H1 (cell line): ENCODE measurements at regions not wholly inside any gene's neighbourhood (a gene's known extent, or its start where the extent isn't known, plus 50 kb on each side); places are given as distances from the start of the nearest gene placed in this dataset.
"Not testable (repeated sequence)": the region's sequence is repeated elsewhere in the genome, so short reads cannot be mapped to it uniquely, and the experiment has no call there.

Experiments used
- CTCF ChIA-PET: fragments of 300-600 bp; sonication (Branson Sonifier 250); formaldehyde crosslinking; loops from one replicate; lab custom pipeline; 2021; ENCODE audit not compliant: partially characterized antibody; lab: Charles Lee
- POLR2A ChIA-PET: fragments of 300-600 bp; sonication (Branson Sonifier 250); formaldehyde crosslinking; loops from one replicate; lab custom pipeline; 2021; ENCODE audit warnings: inconsistent platforms; ENCODE audit not compliant: partially characterized antibody; lab: Charles Lee
- DNase-seq, 2 experiments: peaks; one replicate each; pipeline versions ENCODE4 v3.0.0 to v3.0.0-alpha.2; 2010 to 2022; ENCODE audit warnings: low spot score in 2 of 2, low read depth in 1 of 2, mixed read lengths in 1 of 2
- FAIRE-seq: peaks from 2 replicates; lab custom pipeline; 2011; peaks lifted over from hg19 to GRCh38; lab: Jason Lieb, UNC
- H2AFZ ChIP-seq: 2 replicates; pipeline ENCODE4 v1.8.1; 2012; ENCODE audit warnings: low read length, inconsistent platforms
- H2AK5ac ChIP-seq: 2 replicates; pipeline ENCODE4 v1.6.1; 2013; ENCODE audit warnings: low read depth, low read length
- H2BK120ac ChIP-seq: replicated peaks from 2 replicates; pipeline ENCODE3; 2013; ENCODE audit warnings: low read depth, low read length, inconsistent platforms
- H2BK12ac ChIP-seq: 2 replicates; pipeline ENCODE4 v1.6.1; 2013; ENCODE audit warnings: low read depth, low read length
- H2BK15ac ChIP-seq: 2 replicates; pipeline ENCODE4 v1.6.1; 2013; ENCODE audit warnings: low read length
- H2BK20ac ChIP-seq: 2 replicates; pipeline ENCODE4 v1.6.1; 2013; ENCODE audit warnings: low read length
- H2BK5ac ChIP-seq: 2 replicates; pipeline ENCODE4 v1.6.1; 2013; ENCODE audit warnings: low read depth, low read length
- H3K14ac ChIP-seq: 2 replicates; pipeline ENCODE4 v1.6.1; 2013; ENCODE audit warnings: inconsistent platforms; ENCODE audit not compliant: insufficient read length
- H3K18ac ChIP-seq: 2 replicates; pipeline ENCODE4 v1.6.1; 2013; ENCODE audit warnings: low read length; ENCODE audit errors: extremely low read depth
- H3K23ac ChIP-seq: 2 replicates; pipeline ENCODE4 v1.6.1; 2013; ENCODE audit warnings: inconsistent platforms; ENCODE audit not compliant: insufficient read length
- H3K23me2 ChIP-seq: 2 replicates; pipeline ENCODE4 v1.6.1; 2013; ENCODE audit warnings: low read depth, low read length
- H3K27ac ChIP-seq: 2 replicates; pipeline ENCODE4 v1.6.1; 2011; ENCODE audit warnings: low read depth, low read length, inconsistent platforms
- H3K27me3 ChIP-seq, 4 experiments: replicated peaks in 1 of 4; 1 replicate in 1 of 4; 2 replicates in 3 of 4; pipeline versions ENCODE4 v1.6.1 to v1.8.1; 2011 to 2013; ENCODE audit warnings: low read length in 3 of 4, mild to moderate bottlenecking in 3 of 4, inconsistent platforms in 2 of 4, mixed read lengths in 2 of 4, moderate library complexity in 1 of 4; ENCODE audit not compliant: control insufficient read depth in 3 of 4, insufficient read depth in 3 of 4; ENCODE audit errors: extremely low read depth in 1 of 4
- H3K36me3 ChIP-seq, 4 experiments: 2 replicates each; pipeline versions ENCODE4 v1.6.1 to v1.8.1; 2011 to 2013; ENCODE audit warnings: mild to moderate bottlenecking in 4 of 4, low read length in 3 of 4, moderate library complexity in 2 of 4, control low read depth in 1 of 4, inconsistent platforms in 1 of 4; ENCODE audit not compliant: insufficient read depth in 4 of 4, control insufficient read depth in 2 of 4
- H3K4ac ChIP-seq: replicated peaks from 2 replicates; pipeline ENCODE3; 2013; ENCODE audit warnings: low read length, low read depth, mixed read lengths, inconsistent platforms; ENCODE audit not compliant: insufficient read length
- H3K4me1 ChIP-seq, 4 experiments: replicated peaks in 1 of 4; 1 replicate in 1 of 4; 2 replicates in 3 of 4; pipeline versions ENCODE4 v1.6.1 to v1.8.1; 2011 to 2013; ENCODE audit warnings: low read length in 3 of 4, inconsistent platforms in 2 of 4, mixed read lengths in 1 of 4; ENCODE audit not compliant: insufficient read depth in 4 of 4, control insufficient read depth in 3 of 4
- H3K4me2 ChIP-seq, 2 experiments: 2 replicates each; pipeline versions ENCODE4 v1.6.1 to v1.8.1; 2011 to 2013; ENCODE audit warnings: low read depth in 2 of 2, low read length in 2 of 2, control low read depth in 1 of 2, inconsistent platforms in 1 of 2, mild to moderate bottlenecking in 1 of 2; ENCODE audit not compliant: insufficient read depth in 1 of 2
- H3K4me3 ChIP-seq, 4 experiments: fragments of 200-600, 300-600 bp in 1 of 4; sonication (generic), shearing (Covaris generic), sonication (Bioruptor Twin) in 1 of 4; 2 replicates each; pipeline versions ENCODE4 v1.5.1 to v1.8.1; 2011 to 2016; ENCODE audit warnings: low read length in 4 of 4, low read depth in 3 of 4, control low read depth in 2 of 4, inconsistent platforms in 2 of 4, mild to moderate bottlenecking in 2 of 4, mixed read lengths in 1 of 4, moderate library complexity in 1 of 4; ENCODE audit not compliant: insufficient read depth in 2 of 4; ENCODE audit errors: extremely low read depth in 1 of 4
- H3K56ac ChIP-seq: replicated peaks from 2 replicates; pipeline ENCODE3; 2013; ENCODE audit warnings: low read depth, mild to moderate bottlenecking, mixed read lengths, low read length, inconsistent platforms; ENCODE audit not compliant: insufficient read length
- H3K79me1 ChIP-seq: 2 replicates; pipeline ENCODE4 v1.6.1; 2013; ENCODE audit warnings: low read depth, low read length, control low read depth
- H3K79me2 ChIP-seq, 2 experiments: 2 replicates each; pipeline versions ENCODE4 v1.6.1 to v1.8.1; 2012 to 2013; ENCODE audit warnings: low read length in 2 of 2, mild to moderate bottlenecking in 2 of 2, inconsistent platforms in 1 of 2; ENCODE audit not compliant: insufficient read depth in 2 of 2, control insufficient read depth in 1 of 2
- H3K9ac ChIP-seq, 4 experiments: replicated peaks in 1 of 4; 1 replicate in 1 of 4; 2 replicates in 3 of 4; pipeline versions ENCODE4 v1.6.1 to v1.8.1; 2011 to 2013; ENCODE audit warnings: low read depth in 3 of 4, low read length in 3 of 4, control low read depth in 2 of 4, mild to moderate bottlenecking in 2 of 4, moderate library complexity in 2 of 4, inconsistent platforms in 1 of 4; ENCODE audit errors: extremely low read depth in 1 of 4
- H3K9me3 ChIP-seq, 2 experiments: 2 replicates each; pipeline versions ENCODE4 v1.6.1 to v1.8.1; 2012 to 2013; ENCODE audit warnings: mild to moderate bottlenecking in 2 of 2, moderate library complexity in 2 of 2, control low read depth in 1 of 2, inconsistent platforms in 1 of 2, low read depth in 1 of 2, low read length in 1 of 2, mixed read lengths in 1 of 2; ENCODE audit not compliant: insufficient read depth in 2 of 2
- H4K20me1 ChIP-seq, 2 experiments: replicated peaks in 1 of 2; 2 replicates each; pipeline versions ENCODE3 to v1.8.1; 2011 to 2013; ENCODE audit warnings: inconsistent platforms in 2 of 2, low read length in 2 of 2, mild to moderate bottlenecking in 1 of 2; ENCODE audit not compliant: insufficient read depth in 2 of 2, control insufficient read depth in 1 of 2
- H4K5ac ChIP-seq: 2 replicates; pipeline ENCODE4 v1.6.1; 2013; ENCODE audit warnings: low read length, low read depth, mixed read lengths, inconsistent platforms; ENCODE audit not compliant: insufficient read length
- H4K8ac ChIP-seq: 2 replicates; pipeline ENCODE4 v1.8.0; 2013; ENCODE audit warnings: mild to moderate bottlenecking, moderate library complexity, low read length, inconsistent platforms; ENCODE audit not compliant: insufficient read depth; ENCODE audit errors: extremely low read depth
- H4K91ac ChIP-seq: replicated peaks from 2 replicates; pipeline ENCODE3; 2013; ENCODE audit warnings: low read length, mixed read lengths, inconsistent platforms; ENCODE audit not compliant: insufficient read length
- KDM4A ChIP-seq: IDR thresholded peaks from one replicate; pipeline ENCODE4 v1.7.1; 2012; ENCODE audit warnings: low read depth, mild to moderate bottlenecking, moderate library complexity, low read length, inconsistent platforms; ENCODE audit not compliant: severe bottlenecking
- WGBS, 2 experiments: shearing (Covaris generic) in 1 of 2; methylation state at CpG; one replicate each; pipeline versions ENCODE4 v1.1.6 to v1.1.7; 2013 to 2015; ENCODE audit warnings: low lambda C conversion rate in 2 of 2, mixed read lengths in 2 of 2, inconsistent platforms in 1 of 2, low coverage in 1 of 2, missing lambda C conversion rate in 1 of 2; ENCODE audit not compliant: insufficient replicate concordance in 2 of 2, insufficient coverage in 1 of 2, insufficient read length in 1 of 2; ENCODE audit errors: extremely low coverage in 1 of 2, missing lambda C conversion rate in 1 of 2; 5-methylcytosine and 5-hydroxymethylcytosine counted together

GRCh38 chr3:75579536-75579935, 84.6 kb upstream of the FRG2C start:
- Histone ChIP-seq H3K27me3 (peaks cover 1 to 19% (median 14%) of the 10 kb centered on the region in 4 experiments), H3K4me3 (peak overlapping the region in 3 of 4 experiments; percentile 18 to 65 (median 55); a peak in 6 of 8 replicates), H3K4me2 (peak overlapping the region; percentile 42 to 75)
- H4K5ac ChIP-seq, H2AFZ ChIP-seq, H2AK5ac ChIP-seq, H4K91ac ChIP-seq, H3K9ac ChIP-seq, POLR2A ChIA-PET, H3K18ac ChIP-seq, H4K20me1 ChIP-seq, H3K23me2 ChIP-seq, H3K79me1 ChIP-seq, H3K79me2 ChIP-seq, H3K9me3 ChIP-seq, H2BK20ac ChIP-seq, H4K8ac ChIP-seq, FAIRE-seq, H3K36me3 ChIP-seq, H2BK15ac ChIP-seq, H3K4me1 ChIP-seq, H2BK12ac ChIP-seq, H3K27ac ChIP-seq, H3K4ac ChIP-seq, H2BK5ac ChIP-seq, H3K14ac ChIP-seq, H3K23ac ChIP-seq, H2BK120ac ChIP-seq, H3K56ac ChIP-seq: not testable (repeated sequence)
- TF ChIP-seq KDM4A: peak; percentile 25
- CTCF ChIA-PET: interaction anchor here (0.6 to 1.5 kb wide), 4 partner anchors 79 to 1534 kb away, joined by 3 read pairs; no protein-coding TSS in a partner anchor
- 0% methylated on average over 4 of the region's 27 CpGs; no CpG with 5 or more reads in 1 of the 2 experiments for WGBS, 2 experiments
- peak in 1 of 2 experiments; percentile 60 for DNase-seq
